ENCODE measurements at regions not wholly inside any gene's neighbourhood (a gene's known extent, or its start where the extent isn't known, plus 50 kb on each side); places are given as distances from the start of the nearest gene placed in this dataset.

DNA sequence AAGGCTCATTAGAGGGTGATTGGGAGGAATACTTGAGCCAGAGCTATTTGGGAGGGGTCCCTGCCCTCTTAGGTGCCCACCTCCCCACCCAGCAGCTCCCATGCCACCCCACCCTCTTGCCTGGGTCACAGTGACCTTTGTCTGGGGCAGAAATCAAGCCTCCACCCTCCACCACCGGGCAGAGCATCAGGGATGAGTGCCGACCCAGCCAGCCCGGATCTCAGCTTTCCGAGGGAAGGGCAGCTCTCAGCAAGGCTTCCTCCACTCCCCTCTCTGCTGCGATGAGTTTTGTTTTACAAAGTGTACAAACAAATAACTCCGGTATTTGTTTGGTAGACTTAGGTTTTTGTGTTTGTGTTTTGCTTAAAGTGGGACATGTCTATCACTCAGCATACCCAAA lies 136.7 kb upstream of the CST7 start (continued):
- TF ChIP-seq ZFP41 (tag by site-specific recombination; IDR thresholded peaks at IDR 0.05; ENCODE audit: borderline replicate concordance): no peak
- TF ChIP-seq ZFP69B (tag by site-specific recombination; IDR thresholded peaks at IDR 0.05): no peak
- no peak for TF ChIP-seq ZNF112 (tag by site-specific recombination; IDR thresholded peaks at IDR 0.05)
- no peak for TF ChIP-seq ZNF654 (tag by site-specific recombination; IDR thresholded peaks at IDR 0.05; ENCODE audit: low read depth)
- TF ChIP-seq ZNF747 (tag by site-specific recombination; IDR thresholded peaks at IDR 0.05): no peak
- no peak for TF ChIP-seq ZNF707 (tag by site-specific recombination; IDR thresholded peaks at IDR 0.05)

DNA sequence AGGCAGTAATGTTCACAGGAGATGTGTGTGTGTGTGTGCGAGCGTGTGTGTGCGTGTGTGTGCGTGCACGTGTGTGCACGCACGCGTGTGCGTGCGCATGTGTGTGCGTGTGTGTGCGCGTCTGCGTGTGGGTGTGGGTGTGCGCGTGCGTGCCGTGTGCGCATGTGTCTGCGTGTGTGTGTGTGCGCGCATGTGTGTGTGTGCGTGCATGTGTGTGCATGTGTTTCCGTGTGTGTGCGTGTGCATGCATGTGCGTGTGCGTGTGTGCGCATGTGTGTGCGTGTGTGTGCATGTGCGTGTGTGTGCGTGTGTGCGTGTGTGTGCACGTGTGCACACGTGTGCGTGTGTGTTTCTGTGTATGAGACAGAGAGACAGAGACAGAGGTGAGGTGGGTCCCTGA lies 136.0 kb upstream of the CST7 start:
- H3K4me1 ChIP-seq (ENCODE audit: control insufficient read depth, insufficient read depth, low read length): no peaks in the 10 kb centered on the region
- H3K4me3 ChIP-seq (ENCODE audit: low read depth, low read length): no peak overlapping the region
- no peaks in the 10 kb centered on the region for H3K9me3 ChIP-seq (ENCODE audit: control insufficient read depth, insufficient read depth, low read depth, low read length)
- ChIA-PET CTCF (no interaction called here), POLR2A (no interaction called here)
- H3K27ac ChIP-seq (ENCODE audit: extremely low read depth, low read depth, low read length): no peak overlapping the region
- H3K36me3 ChIP-seq (ENCODE audit: control insufficient read depth in 2 of 2, insufficient read depth in 1 of 2, low read length in 2 of 2): no peaks in the 10 kb centered on the region
- peak; percentile 21; the same call in 1 of the 2 replicates for TF ChIP-seq ZFHX2 (tag by site-specific recombination; conservative IDR thresholded peaks at IDR 0.05)
- TF ChIP-seq, protein P1, sequence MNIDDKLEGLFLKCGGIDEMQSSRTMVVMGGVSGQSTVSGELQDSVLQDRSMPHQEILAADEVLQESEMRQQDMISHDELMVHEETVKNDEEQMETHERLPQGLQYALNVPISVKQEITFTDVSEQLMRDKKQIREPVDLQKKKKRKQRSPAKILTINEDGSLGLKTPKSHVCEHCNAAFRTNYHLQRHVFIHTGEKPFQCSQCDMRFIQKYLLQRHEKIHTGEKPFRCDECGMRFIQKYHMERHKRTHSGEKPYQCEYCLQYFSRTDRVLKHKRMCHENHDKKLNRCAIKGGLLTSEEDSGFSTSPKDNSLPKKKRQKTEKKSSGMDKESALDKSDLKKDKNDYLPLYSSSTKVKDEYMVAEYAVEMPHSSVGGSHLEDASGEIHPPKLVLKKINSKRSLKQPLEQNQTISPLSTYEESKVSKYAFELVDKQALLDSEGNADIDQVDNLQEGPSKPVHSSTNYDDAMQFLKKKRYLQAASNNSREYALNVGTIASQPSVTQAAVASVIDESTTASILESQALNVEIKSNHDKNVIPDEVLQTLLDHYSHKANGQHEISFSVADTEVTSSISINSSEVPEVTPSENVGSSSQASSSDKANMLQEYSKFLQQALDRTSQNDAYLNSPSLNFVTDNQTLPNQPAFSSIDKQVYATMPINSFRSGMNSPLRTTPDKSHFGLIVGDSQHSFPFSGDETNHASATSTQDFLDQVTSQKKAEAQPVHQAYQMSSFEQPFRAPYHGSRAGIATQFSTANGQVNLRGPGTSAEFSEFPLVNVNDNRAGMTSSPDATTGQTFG (tag by site-specific recombination; IDR thresholded peaks at IDR 0.05; ENCODE audit: borderline replicate concordance): 0 out of 2 replicates have a peak, but pooled peaks have one; percentile 35
- no peak for TF ChIP-seq ZNF548 (tag by site-specific recombination; IDR thresholded peaks at IDR 0.05)
- TF ChIP-seq, protein P2, sequence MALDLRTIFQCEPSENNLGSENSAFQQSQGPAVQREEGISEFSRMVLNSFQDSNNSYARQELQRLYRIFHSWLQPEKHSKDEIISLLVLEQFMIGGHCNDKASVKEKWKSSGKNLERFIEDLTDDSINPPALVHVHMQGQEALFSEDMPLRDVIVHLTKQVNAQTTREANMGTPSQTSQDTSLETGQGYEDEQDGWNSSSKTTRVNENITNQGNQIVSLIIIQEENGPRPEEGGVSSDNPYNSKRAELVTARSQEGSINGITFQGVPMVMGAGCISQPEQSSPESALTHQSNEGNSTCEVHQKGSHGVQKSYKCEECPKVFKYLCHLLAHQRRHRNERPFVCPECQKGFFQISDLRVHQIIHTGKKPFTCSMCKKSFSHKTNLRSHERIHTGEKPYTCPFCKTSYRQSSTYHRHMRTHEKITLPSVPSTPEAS (tag by site-specific recombination; IDR thresholded peaks at IDR 0.05): peak; percentile 99
- no peak for TF ChIP-seq ZNF133 (tag by site-specific recombination; IDR thresholded peaks at IDR 0.05)
- 0 out of 2 replicates have a peak, but pooled peaks have one; percentile 16 for TF ChIP-seq KLF1 (tag by site-specific recombination; IDR thresholded peaks at IDR 0.05)
- no peak for TF ChIP-seq KLF8 (tag by site-specific recombination; IDR thresholded peaks at IDR 0.05)

DNA sequence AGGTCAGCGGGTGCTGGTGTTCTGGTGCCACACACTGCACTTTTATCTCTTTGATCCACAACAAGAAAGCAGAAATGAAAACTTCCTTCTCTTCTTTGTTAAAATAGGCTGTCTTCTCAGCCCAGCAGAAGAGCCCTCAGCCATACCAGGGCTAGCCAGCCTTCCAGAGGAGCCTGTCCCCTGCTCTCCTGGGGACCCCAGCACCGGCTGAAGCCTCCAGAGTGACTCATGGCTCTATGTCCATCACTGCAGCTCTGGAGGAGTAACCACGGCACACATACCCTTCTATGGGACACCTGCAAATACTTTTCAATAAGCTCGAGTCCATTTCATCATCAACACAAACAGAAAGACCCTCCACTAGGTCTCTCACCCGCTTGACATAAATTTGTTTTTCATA lies 135.6 kb upstream of the CST7 start:
- CTCF ChIA-PET: no interaction called here
- POLR2A ChIA-PET: no interaction called here

DNA sequence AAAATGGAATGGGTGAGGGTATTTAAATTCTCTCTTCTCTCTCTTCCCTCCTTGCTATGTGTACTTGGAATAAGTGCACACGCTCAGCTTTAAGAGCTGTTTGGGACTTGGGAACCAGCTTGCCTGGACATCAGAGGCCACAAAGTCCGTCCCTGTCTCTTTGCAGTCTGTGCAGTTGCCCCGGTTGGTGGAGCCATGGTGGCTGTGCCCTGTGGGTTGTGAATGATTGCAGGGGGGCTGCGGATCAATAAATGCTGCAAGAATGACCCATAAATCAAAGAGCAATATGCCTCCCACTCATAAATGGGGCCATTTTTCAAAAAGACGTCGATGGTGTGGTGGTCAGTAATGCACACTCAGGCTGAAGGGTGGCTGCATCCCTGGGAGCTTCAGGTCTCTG lies 135.1 kb upstream of the CST7 start:
- POLR2A ChIA-PET: no interaction called here
- Histone ChIP-seq H3K27ac (ENCODE audit: extremely low read depth, low read depth, low read length) (no peak overlapping the region), H3K4me3 (ENCODE audit: low read depth, low read length) (no peak overlapping the region), H3K9me3 (ENCODE audit: control insufficient read depth, insufficient read depth, low read depth, low read length) (no peaks in the 10 kb centered on the region), H3K36me3 (ENCODE audit: control insufficient read depth in 2 of 2, insufficient read depth in 1 of 2, low read length in 2 of 2) (no peaks in the 10 kb centered on the region), H3K4me1 (ENCODE audit: control insufficient read depth, insufficient read depth, low read length) (no peaks in the 10 kb centered on the region)
- CTCF ChIA-PET: no interaction called here
- TF ChIP-seq, protein P3, sequence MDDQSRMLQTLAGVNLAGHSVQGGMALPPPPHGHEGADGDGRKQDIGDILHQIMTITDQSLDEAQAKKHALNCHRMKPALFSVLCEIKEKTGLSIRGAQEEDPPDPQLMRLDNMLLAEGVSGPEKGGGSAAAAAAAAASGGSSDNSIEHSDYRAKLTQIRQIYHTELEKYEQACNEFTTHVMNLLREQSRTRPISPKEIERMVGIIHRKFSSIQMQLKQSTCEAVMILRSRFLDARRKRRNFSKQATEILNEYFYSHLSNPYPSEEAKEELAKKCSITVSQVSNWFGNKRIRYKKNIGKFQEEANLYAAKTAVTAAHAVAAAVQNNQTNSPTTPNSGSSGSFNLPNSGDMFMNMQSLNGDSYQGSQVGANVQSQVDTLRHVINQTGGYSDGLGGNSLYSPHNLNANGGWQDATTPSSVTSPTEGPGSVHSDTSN (CRISPR knock-in tag; IDR thresholded peaks at IDR 0.05): no peak
- no peak for TF ChIP-seq ZNF112 (tag by site-specific recombination; IDR thresholded peaks at IDR 0.05)
- TF ChIP-seq, protein P4, sequence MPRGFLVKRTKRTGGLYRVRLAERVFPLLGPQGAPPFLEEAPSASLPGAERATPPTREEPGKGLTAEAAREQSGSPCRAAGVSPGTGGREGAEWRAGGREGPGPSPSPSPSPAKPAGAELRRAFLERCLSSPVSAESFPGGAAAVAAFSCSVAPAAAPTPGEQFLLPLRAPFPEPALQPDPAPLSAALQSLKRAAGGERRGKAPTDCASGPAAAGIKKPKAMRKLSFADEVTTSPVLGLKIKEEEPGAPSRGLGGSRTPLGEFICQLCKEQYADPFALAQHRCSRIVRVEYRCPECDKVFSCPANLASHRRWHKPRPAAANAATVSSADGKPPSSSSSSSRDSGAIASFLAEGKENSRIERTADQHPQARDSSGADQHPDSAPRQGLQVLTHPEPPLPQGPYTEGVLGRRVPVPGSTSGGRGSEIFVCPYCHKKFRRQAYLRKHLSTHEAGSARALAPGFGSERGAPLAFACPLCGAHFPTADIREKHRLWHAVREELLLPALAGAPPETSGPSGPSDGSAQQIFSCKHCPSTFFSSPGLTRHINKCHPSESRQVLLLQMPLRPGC (tag by site-specific recombination; IDR thresholded peaks at IDR 0.05): no peak
- TF ChIP-seq ZNF23 (tag by site-specific recombination; IDR thresholded peaks at IDR 0.05; ENCODE audit: borderline replicate concordance): no peak
- TF ChIP-seq, protein P5, sequence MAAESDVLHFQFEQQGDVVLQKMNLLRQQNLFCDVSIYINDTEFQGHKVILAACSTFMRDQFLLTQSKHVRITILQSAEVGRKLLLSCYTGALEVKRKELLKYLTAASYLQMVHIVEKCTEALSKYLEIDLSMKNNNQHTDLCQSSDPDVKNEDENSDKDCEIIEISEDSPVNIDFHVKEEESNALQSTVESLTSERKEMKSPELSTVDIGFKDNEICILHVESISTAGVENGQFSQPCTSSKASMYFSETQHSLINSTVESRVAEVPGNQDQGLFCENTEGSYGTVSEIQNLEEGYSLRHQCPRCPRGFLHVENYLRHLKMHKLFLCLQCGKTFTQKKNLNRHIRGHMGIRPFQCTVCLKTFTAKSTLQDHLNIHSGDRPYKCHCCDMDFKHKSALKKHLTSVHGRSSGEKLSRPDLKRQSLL (tag by site-specific recombination; IDR thresholded peaks at IDR 0.05): no peak
- TF ChIP-seq ZSCAN23 (tag by site-specific recombination; IDR thresholded peaks at IDR 0.05): no peak
- TF ChIP-seq, protein P6, sequence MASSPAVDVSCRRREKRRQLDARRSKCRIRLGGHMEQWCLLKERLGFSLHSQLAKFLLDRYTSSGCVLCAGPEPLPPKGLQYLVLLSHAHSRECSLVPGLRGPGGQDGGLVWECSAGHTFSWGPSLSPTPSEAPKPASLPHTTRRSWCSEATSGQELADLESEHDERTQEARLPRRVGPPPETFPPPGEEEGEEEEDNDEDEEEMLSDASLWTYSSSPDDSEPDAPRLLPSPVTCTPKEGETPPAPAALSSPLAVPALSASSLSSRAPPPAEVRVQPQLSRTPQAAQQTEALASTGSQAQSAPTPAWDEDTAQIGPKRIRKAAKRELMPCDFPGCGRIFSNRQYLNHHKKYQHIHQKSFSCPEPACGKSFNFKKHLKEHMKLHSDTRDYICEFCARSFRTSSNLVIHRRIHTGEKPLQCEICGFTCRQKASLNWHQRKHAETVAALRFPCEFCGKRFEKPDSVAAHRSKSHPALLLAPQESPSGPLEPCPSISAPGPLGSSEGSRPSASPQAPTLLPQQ (tag by site-specific recombination; IDR thresholded peaks at IDR 0.05): no peak
- TF ChIP-seq ZNF169 (tag by site-specific recombination; IDR thresholded peaks at IDR 0.05): no peak

More for the DNA sequence above, 135.6 kb upstream of the CST7 start:
- no peak for TF ChIP-seq ZNF776 (tag by site-specific recombination; IDR thresholded peaks at IDR 0.05; ENCODE audit: borderline replicate concordance)
- no peak for TF ChIP-seq IKZF3 (tag by site-specific recombination; IDR thresholded peaks at IDR 0.05)
- no peak for TF ChIP-seq ZNF211 (tag by site-specific recombination; IDR thresholded peaks at IDR 0.05; ENCODE audit: low read depth)
- TF ChIP-seq ZNF558 (tag by site-specific recombination; IDR thresholded peaks at IDR 0.05): no peak
- TF ChIP-seq ZXDB (tag by site-specific recombination; IDR thresholded peaks at IDR 0.05): no peak
- no peak for TF ChIP-seq ZNF560 (tag by site-specific recombination; IDR thresholded peaks at IDR 0.05; ENCODE audit: borderline replicate concordance)
- Histone ChIP-seq H3K4me3 (ENCODE audit: low read depth, low read length) (no peak overlapping the region), H3K9me3 (ENCODE audit: control insufficient read depth, insufficient read depth, low read depth, low read length) (no peaks in the 10 kb centered on the region), H3K36me3 (ENCODE audit: control insufficient read depth in 2 of 2, insufficient read depth in 1 of 2, low read length in 2 of 2) (no peaks in the 10 kb centered on the region), H3K27ac (ENCODE audit: extremely low read depth, low read depth, low read length) (no peak overlapping the region), H3K4me1 (ENCODE audit: control insufficient read depth, insufficient read depth, low read length) (no peaks in the 10 kb centered on the region)
